ENCODE measurements at regions not wholly inside any gene's neighbourhood (a gene's known extent, or its start where the extent isn't known, plus 50 kb on each side); places are given as distances from the start of the nearest gene placed in this dataset.

DNA sequence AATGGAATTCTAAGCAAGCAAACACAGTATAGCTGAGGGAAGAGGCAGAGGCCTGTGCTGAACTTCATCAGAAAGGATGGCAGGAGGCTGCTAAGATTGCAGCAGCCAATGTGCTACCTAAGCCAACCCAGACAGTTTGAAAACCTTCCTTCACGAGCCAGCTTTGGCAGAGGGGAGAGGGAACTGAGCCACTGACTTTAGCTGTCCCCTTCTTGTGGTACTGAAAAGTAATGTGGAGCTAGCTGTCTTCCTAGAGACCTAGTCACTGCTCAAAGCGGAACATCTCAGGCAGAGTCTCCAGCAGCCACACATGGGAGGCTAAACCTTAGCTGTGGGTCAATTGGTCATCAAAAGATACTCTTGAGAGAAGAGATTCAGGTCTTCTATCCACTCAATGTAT lies 419.0 kb downstream of the FBXO15 start:
- Histone ChIP-seq H3K4me1 (replicated peaks in 1 of 2) (no peaks in the 10 kb centered on the region), H3K27ac (no peak overlapping the region), H3K4me3 (no peak overlapping the region)
- in situ Hi-C loops (cut with MboI; ENCODE audit: low pct_unique_long_range_greater_than_20kb in 2 of 9, low sequenced_read_pairs in 9 of 9, unreplicated experiment in 9 of 9), result no loop called here
- WGBS, 10 experiments, result 80 to 100% (median 100%) methylated on average over 1 of the region's 2 CpGs; no CpG with 5 or more reads in 7 of the 10 experiments
- no peak for ATAC-seq (replicated peaks in 6 of 8)

DNA sequence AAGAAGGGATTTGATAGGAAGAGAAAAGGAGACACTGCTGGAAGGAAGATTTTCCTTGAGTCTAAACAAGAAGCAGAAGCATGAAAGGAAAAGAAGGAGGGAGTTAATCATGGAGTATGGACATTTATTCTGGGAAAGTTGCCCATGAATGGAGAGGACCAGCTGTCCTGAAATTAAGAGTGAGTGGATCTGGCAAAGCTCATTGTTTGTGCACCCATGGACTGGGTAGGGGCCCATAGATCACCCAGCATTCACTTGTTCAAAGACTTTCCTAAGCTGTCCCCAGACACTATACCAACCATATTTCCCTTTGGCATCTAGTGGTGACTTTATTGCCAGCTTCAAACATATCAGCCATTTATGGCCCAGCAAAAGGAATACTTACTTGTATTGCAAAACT lies 422.7 kb downstream of the FBXO15 start:
- peak in 1 of 8 experiments; percentile 54 for ATAC-seq (replicated peaks in 6 of 8)
- Histone ChIP-seq H3K27ac (no peak overlapping the region), H3K4me1 (replicated peaks in 1 of 2) (no peaks in the 10 kb centered on the region), H3K4me3 (no peak overlapping the region)
- in situ Hi-C loops (cut with MboI; ENCODE audit: low pct_unique_long_range_greater_than_20kb in 2 of 9, low sequenced_read_pairs in 9 of 9, unreplicated experiment in 9 of 9), result no loop called here

DNA sequence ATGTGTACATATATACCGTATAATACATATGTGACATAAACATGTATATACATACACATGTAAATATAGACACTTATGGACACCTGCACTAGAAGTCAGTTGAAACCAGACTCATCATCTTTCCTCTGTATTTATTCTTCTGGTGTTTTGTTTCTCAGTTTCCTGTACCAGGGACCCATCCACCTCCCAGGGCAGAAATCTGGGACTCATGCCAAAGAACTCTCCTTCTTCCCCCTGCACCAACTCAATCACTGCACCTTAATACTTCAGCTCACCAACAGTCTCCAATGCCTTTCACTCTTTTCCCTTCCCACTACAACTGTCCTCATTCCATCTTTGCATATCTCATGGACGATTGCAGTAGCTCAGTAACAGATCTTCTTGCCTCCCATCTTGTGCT lies 428.0 kb downstream of the FBXO15 start:
- WGBS, 10 experiments, result 35 to 100% (median 63%) methylated on average over 1 to 2 of the region's 2 CpGs; no CpG with 5 or more reads in 4 of the 10 experiments
- Histone ChIP-seq H3K4me3 (no peak overlapping the region), H3K4me1 (replicated peaks in 1 of 2) (peaks cover 0 to 2% of the 10 kb centered on the region in 2 donors), H3K27ac (no peak overlapping the region)
- in situ Hi-C loops (cut with MboI; ENCODE audit: low pct_unique_long_range_greater_than_20kb in 2 of 9, low sequenced_read_pairs in 9 of 9, unreplicated experiment in 9 of 9), result no loop called here
- no peak for ATAC-seq (replicated peaks in 6 of 8)

DNA sequence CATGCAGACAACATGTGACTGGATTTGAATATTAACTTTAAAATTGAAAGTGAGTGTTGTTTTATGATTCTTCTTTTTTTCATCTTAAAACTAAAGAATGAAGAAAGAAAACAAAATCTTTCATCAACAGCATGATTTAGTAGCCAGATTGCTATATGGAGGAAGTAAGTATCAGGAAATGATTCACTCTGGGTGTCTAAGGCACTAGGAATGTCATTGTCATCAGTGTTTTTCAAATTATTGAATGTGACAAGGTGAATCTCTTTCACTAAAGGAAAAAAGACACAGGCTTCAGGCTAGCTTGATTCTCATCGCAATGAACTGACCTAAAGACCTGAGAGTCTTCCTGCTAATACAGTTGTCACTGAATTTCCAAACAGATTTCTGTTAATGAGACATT lies 430.1 kb downstream of the FBXO15 start:
- Histone ChIP-seq H3K27ac (no peak overlapping the region), H3K4me3 (no peak overlapping the region), H3K4me1 (replicated peaks in 1 of 2) (peaks cover 0 to 2% of the 10 kb centered on the region in 2 donors)
- in situ Hi-C loops (cut with MboI; ENCODE audit: low pct_unique_long_range_greater_than_20kb in 2 of 9, low sequenced_read_pairs in 9 of 9, unreplicated experiment in 9 of 9), result no loop called here
- ATAC-seq (replicated peaks in 6 of 8), result peak in 1 of 8 experiments; percentile 51
- WGBS, 10 experiments, result 33 to 100% (median 80%) methylated on average over 1 of the region's 1 CpG; no CpG with 5 or more reads in 5 of the 10 experiments

DNA sequence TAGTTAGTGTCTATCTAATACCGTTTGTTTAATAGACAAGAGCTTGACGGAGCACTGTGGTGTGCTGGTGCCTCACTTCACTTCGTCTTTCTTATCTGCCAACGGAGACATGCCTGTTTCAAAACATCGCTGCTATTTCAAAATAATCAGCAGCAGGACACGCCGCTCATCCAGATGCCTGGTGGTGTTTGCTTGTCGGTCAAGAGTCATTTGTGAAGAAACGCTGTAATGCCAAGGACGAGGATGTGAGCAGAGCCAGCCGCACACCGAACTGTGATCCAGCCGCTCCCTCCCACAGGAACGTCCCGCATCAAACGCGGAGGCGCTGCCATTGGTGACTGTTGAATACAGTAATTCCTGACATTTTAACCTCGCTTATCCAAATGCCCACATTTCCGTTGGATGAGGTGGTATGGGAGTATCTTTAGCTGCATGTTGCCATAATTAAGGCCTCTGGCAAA lies 432.4 kb downstream of the FBXO15 start:
- in situ Hi-C loops (cut with MboI; ENCODE audit: low pct_unique_long_range_greater_than_20kb in 2 of 9, low sequenced_read_pairs in 9 of 9, unreplicated experiment in 9 of 9), result no loop called here
- WGBS, 10 experiments, result 40 to 100% (median 89%) methylated on average over 1 to 20 of the region's 20 CpGs; no CpG with 5 or more reads in 1 of the 10 experiments

DNA sequence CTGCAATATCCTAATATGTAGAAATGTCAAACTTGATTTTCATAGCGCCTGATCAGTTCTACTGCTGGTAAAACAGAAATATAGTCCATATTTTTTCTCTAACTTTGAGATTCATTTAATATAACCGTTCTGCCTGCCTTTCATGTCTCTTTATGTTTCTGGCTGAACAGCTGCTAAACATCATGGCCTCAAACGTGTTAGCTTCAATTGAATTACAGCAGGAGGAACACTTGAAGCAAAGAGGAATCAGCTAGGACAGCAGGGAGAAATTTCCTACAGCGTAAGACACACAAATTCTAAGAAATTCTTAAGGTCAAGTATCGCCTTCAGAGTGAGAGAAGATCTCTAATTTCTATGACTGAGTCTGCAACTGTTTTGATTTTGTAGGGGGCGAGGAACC lies 433.2 kb downstream of the FBXO15 start:
- Histone ChIP-seq H3K4me1 (replicated peaks in 1 of 2) (peaks cover 0 to 2% of the 10 kb centered on the region in 2 donors), H3K27ac (no peak overlapping the region), H3K4me3 (no peak overlapping the region)
- WGBS, 10 experiments, result 5 to 93% (median 58%) methylated on average over 1 to 6 of the region's 6 CpGs; no CpG with 5 or more reads in 2 of the 10 experiments
- in situ Hi-C loops (cut with MboI; ENCODE audit: low pct_unique_long_range_greater_than_20kb in 2 of 9, low sequenced_read_pairs in 9 of 9, unreplicated experiment in 9 of 9), result no loop called here
- ATAC-seq (replicated peaks in 6 of 8), result no peak

More for the DNA sequence above, 432.4 kb downstream of the FBXO15 start:
- H3K27ac ChIP-seq, result no peak overlapping the region
- no peak overlapping the region for H3K4me3 ChIP-seq
- peaks cover 0 to 2% of the 10 kb centered on the region in 2 donors for H3K4me1 ChIP-seq (replicated peaks in 1 of 2)
- ATAC-seq (replicated peaks in 6 of 8), result peak in 1 of 8 experiments; percentile 69

DNA sequence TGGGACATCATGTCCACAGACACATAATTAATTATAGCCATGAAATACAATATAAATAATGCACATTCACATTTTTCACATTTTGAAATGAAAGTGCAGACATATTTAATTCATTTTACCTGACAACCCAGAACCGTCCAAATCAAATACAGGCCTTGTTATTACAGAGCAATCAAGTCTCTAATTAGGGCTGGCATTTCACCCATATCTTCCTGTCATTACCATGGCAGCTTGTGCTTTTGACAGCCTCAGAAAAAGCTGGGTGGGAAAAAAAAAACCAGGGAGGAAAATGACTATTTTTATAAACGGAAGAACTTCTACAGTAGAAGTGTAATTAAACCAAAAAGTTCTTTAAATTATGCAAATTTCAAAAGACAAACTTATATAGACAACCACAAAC lies 436.4 kb downstream of the FBXO15 start:
- ATAC-seq (replicated peaks in 6 of 8), result no peak
- Histone ChIP-seq H3K4me1 (replicated peaks in 1 of 2) (peaks cover 0 to 2% of the 10 kb centered on the region in 2 donors), H3K4me3 (no peak overlapping the region), H3K27ac (no peak overlapping the region)
- 21 to 100% (median 60%) methylated on average over 1 to 2 of the region's 2 CpGs; no CpG with 5 or more reads in 1 of the 10 experiments for WGBS, 10 experiments
- in situ Hi-C loops (cut with MboI; ENCODE audit: low pct_unique_long_range_greater_than_20kb in 2 of 9, low sequenced_read_pairs in 9 of 9, unreplicated experiment in 9 of 9), result no loop called here

DNA sequence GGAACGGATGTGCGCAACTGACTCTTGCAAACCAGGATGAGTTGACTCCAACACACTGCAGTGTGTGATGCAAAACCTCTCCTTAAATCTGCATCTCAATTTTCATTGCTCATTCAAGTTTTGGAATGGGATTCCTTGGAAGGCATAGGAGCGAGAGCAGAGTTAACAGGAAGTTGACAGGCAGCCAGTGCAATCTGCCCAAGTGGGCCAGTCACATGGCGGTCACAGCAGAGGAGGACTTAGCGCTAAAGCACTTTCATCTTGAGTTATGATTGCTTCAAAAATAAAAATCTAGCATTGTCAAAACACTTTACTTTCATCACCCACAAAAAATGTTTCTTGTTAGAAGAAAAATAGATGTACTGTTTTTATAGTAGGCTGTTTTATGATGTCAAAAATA lies 439.0 kb downstream of the FBXO15 start:
- no peak for ATAC-seq (replicated peaks in 6 of 8)
- WGBS, 10 experiments, result 20 to 100% (median 94%) methylated on average over 1 to 5 of the region's 5 CpGs; no CpG with 5 or more reads in 1 of the 10 experiments
- in situ Hi-C loops (cut with MboI; ENCODE audit: low pct_unique_long_range_greater_than_20kb in 2 of 9, low sequenced_read_pairs in 9 of 9, unreplicated experiment in 9 of 9), result no loop called here
- no peak overlapping the region for H3K27ac ChIP-seq
- no peak overlapping the region for H3K4me3 ChIP-seq
- H3K4me1 ChIP-seq (replicated peaks in 1 of 2), result no peaks in the 10 kb centered on the region

DNA sequence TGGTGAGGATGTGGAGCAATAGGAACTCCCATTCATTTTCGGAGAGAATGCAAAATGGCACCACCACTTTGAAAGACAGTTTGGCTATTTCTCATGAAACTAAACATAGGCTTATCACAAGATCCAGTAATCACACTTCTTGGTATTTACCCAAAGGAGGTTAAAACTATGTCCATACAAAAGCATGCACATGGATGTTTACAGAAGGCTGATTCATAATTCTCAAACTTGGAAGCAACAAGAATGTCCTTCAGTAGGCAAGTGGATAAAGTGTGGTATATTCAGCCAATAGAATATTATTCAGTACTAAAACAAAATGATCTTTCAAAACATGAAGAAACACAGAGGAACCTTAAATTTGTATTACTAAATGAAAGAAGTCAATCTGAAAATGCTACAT lies 440.6 kb downstream of the FBXO15 start:
- in situ Hi-C loops (cut with MboI; ENCODE audit: low pct_unique_long_range_greater_than_20kb in 2 of 9, low sequenced_read_pairs in 9 of 9, unreplicated experiment in 9 of 9), result no loop called here
- ATAC-seq (replicated peaks in 6 of 8), result no peak
- no peaks in the 10 kb centered on the region for H3K4me1 ChIP-seq (replicated peaks in 1 of 2)
- no peak overlapping the region for H3K4me3 ChIP-seq
- 67 to 100% (median 100%) methylated on average over 1 of the region's 1 CpG; no CpG with 5 or more reads in 4 of the 10 experiments for WGBS, 10 experiments
- H3K27ac ChIP-seq, result no peak overlapping the region

DNA sequence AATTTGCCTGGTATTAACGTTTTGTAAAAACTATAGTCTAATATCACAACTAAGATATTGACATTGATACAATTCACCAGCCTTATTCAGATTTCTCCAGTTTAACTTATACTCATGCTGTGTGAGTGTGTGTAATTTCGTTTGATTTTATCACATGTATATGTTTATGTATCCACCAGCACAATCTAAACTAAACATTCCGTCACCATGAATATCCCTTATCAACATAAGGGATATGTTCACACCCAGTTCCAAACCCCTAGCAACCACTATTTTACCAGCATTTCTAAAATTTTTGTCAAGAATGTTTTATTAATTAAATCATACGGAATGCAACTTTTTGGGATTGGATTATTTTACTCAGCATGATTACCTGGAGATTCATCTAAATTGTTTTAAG lies 450.3 kb downstream of the FBXO15 start:
- ATAC-seq (replicated peaks in 6 of 8), result no peak
- 35 to 96% (median 74%) methylated on average over 2 to 4 of the region's 4 CpGs for WGBS, 10 experiments
- no peak overlapping the region for H3K27ac ChIP-seq
- in situ Hi-C loops (cut with MboI; ENCODE audit: low pct_unique_long_range_greater_than_20kb in 2 of 9, low sequenced_read_pairs in 9 of 9, unreplicated experiment in 9 of 9), result no loop called here
- no peak overlapping the region for H3K4me3 ChIP-seq
- H3K4me1 ChIP-seq (replicated peaks in 1 of 2), result no peaks in the 10 kb centered on the region

DNA sequence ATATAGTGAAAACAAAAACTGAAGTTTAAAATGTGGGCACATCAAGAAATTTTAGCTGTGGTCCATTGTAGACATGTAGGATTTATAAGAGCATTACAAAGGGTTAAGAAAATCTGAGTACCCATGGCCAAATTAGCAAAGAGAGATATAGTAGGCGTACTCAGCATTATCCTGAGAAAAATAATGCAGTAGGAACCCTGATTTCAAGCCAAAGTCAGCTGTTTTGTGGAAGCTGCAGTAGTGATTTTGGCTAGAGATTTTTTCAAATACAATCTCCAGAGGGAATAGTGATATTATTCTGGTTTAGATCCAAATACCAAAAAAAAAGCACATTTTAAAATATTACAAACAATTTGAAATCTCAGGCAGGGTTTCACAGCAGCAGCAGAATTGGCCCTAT lies 450.9 kb downstream of the FBXO15 start:
- in situ Hi-C loops (cut with MboI; ENCODE audit: low pct_unique_long_range_greater_than_20kb in 2 of 9, low sequenced_read_pairs in 9 of 9, unreplicated experiment in 9 of 9), result no loop called here
- 33 to 100% (median 83%) methylated on average over 1 of the region's 1 CpG; no CpG with 5 or more reads in 1 of the 10 experiments for WGBS, 10 experiments

DNA sequence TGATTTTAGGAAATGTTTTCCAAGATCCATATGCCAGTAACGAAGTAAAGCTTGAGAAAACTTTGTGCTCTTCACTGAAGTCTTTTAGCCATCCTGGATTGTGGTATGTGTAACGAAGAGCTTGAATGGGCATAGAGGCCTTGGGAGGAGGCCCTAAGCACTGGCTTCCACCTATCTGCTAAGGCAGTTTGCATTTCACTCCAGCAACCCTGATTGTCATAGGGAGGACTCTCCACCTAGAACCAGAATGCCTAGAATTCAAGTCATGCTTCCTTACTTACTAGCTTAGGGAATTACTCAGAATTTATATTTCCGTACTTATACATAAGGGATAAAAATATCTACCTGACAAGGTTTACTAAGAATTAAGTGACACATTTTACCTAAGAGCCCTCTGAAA lies 451.5 kb downstream of the FBXO15 start:
- Histone ChIP-seq H3K4me3 (no peak overlapping the region), H3K4me1 (replicated peaks in 1 of 2) (no peaks in the 10 kb centered on the region), H3K27ac (no peak overlapping the region)
- in situ Hi-C loops (cut with MboI; ENCODE audit: low pct_unique_long_range_greater_than_20kb in 2 of 9, low sequenced_read_pairs in 9 of 9, unreplicated experiment in 9 of 9), result no loop called here
- no peak for ATAC-seq (replicated peaks in 6 of 8)
- WGBS, 10 experiments, result 47 to 100% (median 81%) methylated on average over 1 to 3 of the region's 3 CpGs; no CpG with 5 or more reads in 2 of the 10 experiments

More for the DNA sequence above, 450.9 kb downstream of the FBXO15 start:
- Histone ChIP-seq H3K4me3 (no peak overlapping the region), H3K27ac (no peak overlapping the region), H3K4me1 (replicated peaks in 1 of 2) (no peaks in the 10 kb centered on the region)
- no peak for ATAC-seq (replicated peaks in 6 of 8)

DNA sequence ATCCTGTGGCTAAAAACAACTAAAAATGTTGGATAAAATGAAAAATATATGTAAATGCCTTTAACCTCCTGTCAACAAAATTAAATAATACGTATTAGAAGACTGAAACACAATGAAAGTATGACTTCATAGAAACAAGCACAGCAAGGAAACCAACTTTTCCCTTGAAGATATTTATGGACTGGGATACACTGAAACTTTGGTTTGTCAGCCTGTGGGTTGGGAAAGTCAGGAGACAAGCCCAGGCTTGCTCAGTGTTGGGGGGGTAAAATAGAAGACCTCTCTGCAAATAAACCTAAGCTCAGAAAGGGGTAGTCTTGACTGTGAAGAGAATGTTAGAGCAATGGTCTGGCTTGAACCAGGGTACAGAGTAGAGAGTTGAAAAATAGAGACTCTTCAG lies 454.5 kb downstream of the FBXO15 start:
- in situ Hi-C loops (cut with MboI; ENCODE audit: low pct_unique_long_range_greater_than_20kb in 2 of 9, low sequenced_read_pairs in 9 of 9, unreplicated experiment in 9 of 9), result no loop called here
- ATAC-seq (replicated peaks in 6 of 8), result no peak
- Histone ChIP-seq H3K4me3 (no peak overlapping the region), H3K4me1 (replicated peaks in 1 of 2) (peaks cover 14% of the 10 kb centered on the region in 2 donors), H3K27ac (no peak overlapping the region)
- WGBS, 10 experiments, result 64 to 100% (median 90%) methylated on average over 1 of the region's 1 CpG; no CpG with 5 or more reads in 1 of the 10 experiments

DNA sequence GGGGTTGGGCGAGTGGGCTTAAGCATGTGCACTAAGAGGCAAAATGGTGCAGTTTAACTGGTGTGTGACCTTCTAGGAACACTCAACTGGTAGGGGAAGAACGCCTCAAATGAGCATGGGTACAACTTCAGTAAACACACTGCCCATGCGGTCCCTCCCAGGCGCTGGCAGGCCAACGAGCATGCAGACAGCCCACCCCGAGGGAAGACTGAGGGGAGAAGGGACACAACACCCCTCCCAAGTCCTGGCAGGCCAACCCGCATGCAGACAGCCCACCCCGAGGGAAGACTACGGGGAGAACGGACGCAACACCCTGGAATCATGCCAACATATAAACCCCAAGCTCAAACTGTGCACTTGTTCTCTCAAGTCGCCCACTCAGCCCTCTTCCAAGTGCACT lies 456.0 kb downstream of the FBXO15 start:
- H3K27ac ChIP-seq, result no peak overlapping the region
- no peak overlapping the region for H3K4me3 ChIP-seq
- peaks cover 14% of the 10 kb centered on the region in 2 donors for H3K4me1 ChIP-seq (replicated peaks in 1 of 2)
- in situ Hi-C loops (cut with MboI; ENCODE audit: low pct_unique_long_range_greater_than_20kb in 2 of 9, low sequenced_read_pairs in 9 of 9, unreplicated experiment in 9 of 9), result no loop called here
- ATAC-seq (replicated peaks in 6 of 8), result no peak
- WGBS, 10 experiments, result 63 to 100% (median 80%) methylated on average over 1 to 7 of the region's 12 CpGs; no CpG with 5 or more reads in 2 of the 10 experiments

Measured in motor neuron (in vitro differentiated cells).